ENCODE measurements at regions not wholly inside any gene's neighbourhood (a gene's known extent, or its start where the extent isn't known, plus 50 kb on each side); places are given as distances from the start of the nearest gene placed in this dataset.
"Not testable (repeated sequence)": the region's sequence is repeated elsewhere in the genome, so short reads cannot be mapped to it uniquely, and the experiment has no call there.

GRCh38 chr5:124986667-124987066 is 240.2 kb upstream of the ZNF608 start:
- Histone ChIP-seq H3K36me3 (no peaks in the 10 kb centered on the region), H3K27me3 (no peaks in the 10 kb centered on the region), H3K4me1 (no peaks in the 10 kb centered on the region), H3K27ac (no peak overlapping the region), H3K4me3 (replicated peaks in 1 of 3) (no peak overlapping the region), H3K9me3 (no peaks in the 10 kb centered on the region)
- WGBS, 2 donors, result 97 to 98% methylated on average over 3 of the region's 3 CpGs
- DNase-seq, result no peak
- no peak for TF ChIP-seq CTCF (IDR thresholded peaks at IDR 0.05)
- intact Hi-C loops (cut with DNase I), result no loop called here

GRCh38 chr5:124987786-124988185 is 241.3 kb upstream of the ZNF608 start:
- DNase-seq; intact Hi-C loops (cut with DNase I): not testable (repeated sequence)

GRCh38 chr5:124990723-124991122 is 244.3 kb upstream of the ZNF608 start:
- H3K4me3 ChIP-seq (replicated peaks in 1 of 3), result no peak overlapping the region
- H3K27me3 ChIP-seq, result no peaks in the 10 kb centered on the region
- TF ChIP-seq POLR2A (IDR thresholded peaks at IDR 0.05), result no peak
- H3K27ac ChIP-seq, result no peak overlapping the region
- no peak for DNase-seq
- no peaks in the 10 kb centered on the region for H3K9me3 ChIP-seq
- no peaks in the 10 kb centered on the region for H3K36me3 ChIP-seq
- H3K4me1 ChIP-seq, result no peaks in the 10 kb centered on the region
- 92 to 95% methylated on average over 2 of the region's 2 CpGs for WGBS, 2 donors
- intact Hi-C loops (cut with DNase I), result no loop called here

More at GRCh38 chr5:124987786-124988185, 241.3 kb upstream of the ZNF608 start:
- H3K36me3 ChIP-seq; H3K9me3 ChIP-seq; H3K4me1 ChIP-seq; H3K4me3 ChIP-seq (replicated peaks in 1 of 3); H3K27ac ChIP-seq; H3K27me3 ChIP-seq: not testable (repeated sequence)
- WGBS, 2 donors, result 91 to 96% methylated on average over 3 of the region's 3 CpGs

DNA sequence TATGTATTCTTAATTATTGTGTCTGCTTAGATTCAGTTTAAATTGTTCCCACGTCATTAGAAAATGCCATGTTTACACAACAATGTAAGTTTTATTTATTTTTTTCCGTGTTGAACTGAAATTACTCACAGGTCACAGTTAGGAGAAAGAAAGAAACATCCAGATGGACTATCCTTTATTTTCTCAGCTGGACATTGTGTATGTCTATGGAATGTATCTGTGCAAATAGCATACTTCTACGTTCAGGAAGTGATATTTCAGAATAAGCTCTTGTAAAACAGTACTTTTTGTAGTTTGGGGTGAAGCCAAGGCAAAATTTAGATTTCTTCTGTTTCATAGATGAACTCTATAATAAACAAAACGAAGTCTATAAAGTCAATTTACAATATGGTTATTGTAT is 249.0 kb upstream of the ZNF608 start:
- Histone ChIP-seq H3K9me3 (no peaks in the 10 kb centered on the region), H3K4me3 (replicated peaks in 1 of 3) (no peak overlapping the region), H3K27ac (no peak overlapping the region), H3K36me3 (no peaks in the 10 kb centered on the region), H3K4me1 (peaks cover 0 to 7% of the 10 kb centered on the region in 2 donors), H3K27me3 (no peaks in the 10 kb centered on the region)
- 88 to 90% methylated on average over 4 of the region's 4 CpGs for WGBS, 2 donors
- DNase-seq, result no peak
- intact Hi-C loops (cut with DNase I), result no loop called here
- TF ChIP-seq CTCF (IDR thresholded peaks at IDR 0.05), result no peak
- TF ChIP-seq POLR2A (IDR thresholded peaks at IDR 0.05), result no peak

DNA sequence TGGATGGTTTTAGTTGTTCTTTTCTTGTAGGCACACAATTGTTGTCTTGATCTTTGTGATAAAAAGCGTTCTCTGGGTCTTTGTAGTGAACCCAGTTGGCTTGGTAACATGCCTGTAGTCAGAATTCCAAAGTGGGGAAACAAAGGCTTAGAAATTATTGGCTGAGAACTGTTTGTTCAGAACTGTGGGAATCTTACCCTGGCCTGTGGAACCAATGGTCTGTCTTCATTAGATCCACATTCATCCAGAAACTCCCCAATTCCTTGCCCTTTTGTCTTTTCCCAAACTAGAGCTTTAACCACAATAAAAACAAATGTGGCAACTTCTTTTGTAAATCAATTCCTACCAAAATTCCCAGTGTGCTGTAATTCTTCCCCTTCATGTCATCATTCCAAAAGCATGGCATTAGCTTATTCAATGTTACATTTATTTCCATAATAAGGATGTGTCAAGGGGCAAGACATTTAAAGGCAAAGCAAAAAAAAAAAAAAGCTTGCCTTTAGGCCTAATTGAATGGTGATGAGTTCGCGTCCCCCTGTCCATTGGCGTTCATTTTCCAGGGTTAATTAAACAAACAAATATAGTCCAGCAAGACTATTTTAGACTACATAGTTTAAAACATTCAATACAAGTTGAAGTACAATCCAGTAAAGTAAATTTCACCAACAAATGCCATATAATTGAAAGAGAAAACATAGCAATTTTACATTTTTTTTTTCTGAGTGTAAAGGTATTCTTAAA is 249.8 kb upstream of the ZNF608 start:
- no peak for TF ChIP-seq POLR2A (IDR thresholded peaks at IDR 0.05)
- no peak for TF ChIP-seq CTCF (IDR thresholded peaks at IDR 0.05)
- no peaks in the 10 kb centered on the region for H3K9me3 ChIP-seq
- no peaks in the 10 kb centered on the region for H3K27me3 ChIP-seq
- no peak overlapping the region for H3K4me3 ChIP-seq (replicated peaks in 1 of 3)
- 81 to 90% methylated on average over 4 of the region's 4 CpGs for WGBS, 2 donors
- no peaks in the 10 kb centered on the region for H3K36me3 ChIP-seq
- no peak for DNase-seq
- peak overlapping the region in 1 of 3 donors; percentile 36 for H3K27ac ChIP-seq
- H3K4me1 ChIP-seq, result peaks cover 0 to 7% of the 10 kb centered on the region in 2 donors
- intact Hi-C loops (cut with DNase I), result no loop called here

- no peak for TF ChIP-seq CTCF (IDR thresholded peaks at IDR 0.05)
- no peak for TF ChIP-seq POLR2A (IDR thresholded peaks at IDR 0.05)
- intact Hi-C loops (cut with DNase I), result no loop called here
- no peaks in the 10 kb centered on the region for H3K27me3 ChIP-seq
- no peaks in the 10 kb centered on the region for H3K36me3 ChIP-seq
- no peak for DNase-seq
- no peak overlapping the region for H3K4me3 ChIP-seq (replicated peaks in 1 of 3)
- H3K9me3 ChIP-seq, result no peaks in the 10 kb centered on the region
- 50 to 58% methylated on average over 3 of the region's 3 CpGs for WGBS, 2 donors
- peaks cover 0 to 7% of the 10 kb centered on the region in 2 donors for H3K4me1 ChIP-seq
- peak overlapping the region in 1 of 3 donors; percentile 36 for H3K27ac ChIP-seq
Measured at GRCh38 chr5:124996764-124997077, 250.3 kb upstream of the ZNF608 start.
